Spleen (tissue), 11 donors: ENCODE measurements at regions not wholly inside any gene's neighbourhood (a gene's known extent, or its start where the extent isn't known, plus 50 kb on each side); places are given as distances from the start of the nearest gene placed in this dataset.

ENCODE experiments used
- DNase-seq: peaks from one replicate; pipeline ENCODE4 v3.0.0-alpha.2; 2020
- H3K27ac ChIP-seq, 8 donors: fragments of 200-600 bp; sonication (generic) in 7 of 8; 1 replicate in 4 of 8; 2 replicates in 4 of 8; pipeline versions ENCODE4 v1.5.0 to v1.8.0; 2016 to 2021; ENCODE audit warnings: inconsistent platforms in 4 of 8, mild to moderate bottlenecking in 4 of 8, moderate library complexity in 1 of 8
- H3K27me3 ChIP-seq, 7 donors: fragments of 200-600 bp; sonication (generic) in 6 of 7; replicated peaks in 1 of 7; 1 replicate in 4 of 7; 2 replicates in 3 of 7; pipeline versions ENCODE4 v1.5.0 to v1.8.0; 2016 to 2021; ENCODE audit warnings: inconsistent platforms in 3 of 7, mild to moderate bottlenecking in 1 of 7
- H3K36me3 ChIP-seq, 6 donors: fragments of 200-600 bp; sonication (generic) in 5 of 6; 1 replicate in 4 of 6; 2 replicates in 2 of 6; pipeline versions ENCODE4 v1.5.0 to v1.8.0; 2016 to 2021; ENCODE audit warnings: inconsistent platforms in 2 of 6
- H3K4me1 ChIP-seq, 6 donors: fragments of 200-600 bp; sonication (generic) in 5 of 6; 1 replicate in 3 of 6; 2 replicates in 3 of 6; pipeline versions ENCODE4 v1.5.0 to v1.8.0; 2016 to 2021; ENCODE audit warnings: inconsistent platforms in 3 of 6
- H3K4me3 ChIP-seq, 8 donors: fragments of 200-600 bp; sonication (generic) in 7 of 8; 1 replicate in 4 of 8; 2 replicates in 4 of 8; pipeline versions ENCODE4 v1.5.0 to v1.8.0; 2016 to 2021; ENCODE audit warnings: inconsistent platforms in 4 of 8, mild to moderate bottlenecking in 4 of 8, moderate library complexity in 2 of 8
- H3K9me3 ChIP-seq, 8 donors: fragments of 200-600 bp; sonication (generic) in 7 of 8; 1 replicate in 4 of 8; 2 replicates in 4 of 8; pipeline versions ENCODE4 v1.5.0 to v1.8.0; 2016 to 2021; ENCODE audit warnings: inconsistent platforms in 4 of 8
- POLR2A ChIP-seq, 3 donors: fragments of 450-650 bp; IDR thresholded peaks; one replicate each; pipeline ENCODE4 v1.5.1; 2017; ENCODE audit warnings: antibody characterized with exemption in 3 of 3, mild to moderate bottlenecking in 1 of 3
- POLR2AphosphoS5 ChIP-seq, 3 donors: sonication (generic); formaldehyde crosslinking; IDR thresholded peaks; one replicate each; pipeline ENCODE4 v1.5.1; 2017; ENCODE audit warnings: antibody characterized with exemption in 3 of 3
- WGBS, 5 donors: extraction: QIAGEN DNeasy Blood & Tissue Kit in 3 of 5; methylation state at CpG; one replicate each; pipeline versions ENCODE4 v1.1.5 to v1.1.7; 2013 to 2018; 5-methylcytosine and 5-hydroxymethylcytosine counted together
- intact Hi-C: fragments of 100-400 bp; cut with DNase I; formaldehyde crosslinking; loops from one replicate; pipeline ENCODE4 v1.15.0; 2023; ENCODE audit warnings: low total_unique reads
- TF ChIP-seq, protein P1 (sequence below), 11 experiments: fragments of 200-600 bp in 7 of 11; fragments of 450-650 bp in 4 of 11; sonication (generic) in 4 of 11; IDR thresholded peaks in 8 of 11; conservative IDR thresholded peaks in 3 of 11; 1 replicate in 7 of 11; 2 replicates in 4 of 11; pipeline versions ENCODE4 v1.4.0 to v1.8.0; 2016 to 2021; ENCODE audit warnings: antibody characterized with exemption in 11 of 11, inconsistent platforms in 4 of 11, mild to moderate bottlenecking in 1 of 11
- donor health status: healthy with polysubstance abuse.
- donor health status: DM: no; HTN: no; CAD: no; lungs with moderate emphysema.
- donor health status: DM: no; HTN: no; CAD: no.
- donor health status: Bipolar disorder and iron deficiency.
- donor health status: healthy.
- donor health status: DM: no; HTN: no; CAD: no.
- donor health status: DM: yes; HTN: yes; CAD: no.

DNA sequence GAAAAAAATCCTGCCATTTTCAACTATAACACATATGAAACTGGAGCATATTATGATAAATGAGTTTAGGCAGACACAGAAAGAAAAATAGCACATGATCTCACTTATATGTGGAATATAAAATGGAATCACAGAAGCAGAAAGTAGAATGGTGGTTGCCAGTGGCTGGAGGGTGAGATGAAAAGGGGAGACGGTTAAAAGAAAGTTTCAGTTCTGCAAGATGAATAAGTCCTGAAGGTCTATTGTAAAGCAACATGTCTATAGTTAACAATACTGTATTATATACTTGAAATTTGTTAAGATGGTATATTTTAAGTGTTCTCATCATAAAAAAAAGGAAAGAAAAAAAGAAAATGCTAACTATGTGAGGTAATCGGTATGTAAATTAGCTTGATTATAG lies 503.9 kb downstream of the EPHA7 start:
- WGBS, 5 donors: 79 to 86% (median 84%) methylated on average over 2 of the region's 2 CpGs
- Histone ChIP-seq H3K27me3 (no peaks in the 10 kb centered on the region), H3K4me1 (no peaks in the 10 kb centered on the region), H3K27ac (no peak overlapping the region), H3K9me3 (peaks cover 0 to 5% (median 0%) of the 10 kb centered on the region in 8 donors), H3K36me3 (no peaks in the 10 kb centered on the region), H3K4me3 (no peak overlapping the region)
- no peak for TF ChIP-seq POLR2A (IDR thresholded peaks at IDR 0.05)
- intact Hi-C loops: no loop called here
- DNase-seq: no peak

DNA sequence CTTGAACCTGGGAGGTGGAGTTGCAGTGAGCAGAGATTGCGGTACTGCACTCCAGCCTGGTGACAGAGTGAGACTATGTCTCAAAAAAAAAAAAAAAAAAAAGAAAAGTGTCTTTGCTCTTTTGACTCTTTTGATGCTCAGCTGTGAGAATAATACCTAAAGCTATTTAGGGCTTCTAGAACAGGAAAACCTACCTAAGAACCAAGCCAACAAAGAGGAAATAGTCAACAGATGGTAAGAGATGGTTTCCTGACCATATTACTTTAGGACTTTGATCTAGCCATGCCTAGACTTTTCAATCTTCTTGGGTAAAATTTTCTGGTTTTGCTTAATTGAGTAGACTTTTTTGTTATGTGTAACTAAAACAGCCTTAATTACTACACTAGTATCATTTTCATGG lies 508.1 kb downstream of the EPHA7 start:
- DNase-seq: no peak
- 83 to 96% (median 88%) methylated on average over 1 of the region's 1 CpG for WGBS, 5 donors
- Histone ChIP-seq H3K9me3 (peaks cover 0 to 5% (median 0%) of the 10 kb centered on the region in 8 donors), H3K4me1 (no peaks in the 10 kb centered on the region), H3K27me3 (no peaks in the 10 kb centered on the region), H3K27ac (no peak overlapping the region), H3K4me3 (no peak overlapping the region), H3K36me3 (no peaks in the 10 kb centered on the region)
- intact Hi-C loops: no loop called here
- TF ChIP-seq POLR2A (IDR thresholded peaks at IDR 0.05): no peak
- TF ChIP-seq, protein P1, sequence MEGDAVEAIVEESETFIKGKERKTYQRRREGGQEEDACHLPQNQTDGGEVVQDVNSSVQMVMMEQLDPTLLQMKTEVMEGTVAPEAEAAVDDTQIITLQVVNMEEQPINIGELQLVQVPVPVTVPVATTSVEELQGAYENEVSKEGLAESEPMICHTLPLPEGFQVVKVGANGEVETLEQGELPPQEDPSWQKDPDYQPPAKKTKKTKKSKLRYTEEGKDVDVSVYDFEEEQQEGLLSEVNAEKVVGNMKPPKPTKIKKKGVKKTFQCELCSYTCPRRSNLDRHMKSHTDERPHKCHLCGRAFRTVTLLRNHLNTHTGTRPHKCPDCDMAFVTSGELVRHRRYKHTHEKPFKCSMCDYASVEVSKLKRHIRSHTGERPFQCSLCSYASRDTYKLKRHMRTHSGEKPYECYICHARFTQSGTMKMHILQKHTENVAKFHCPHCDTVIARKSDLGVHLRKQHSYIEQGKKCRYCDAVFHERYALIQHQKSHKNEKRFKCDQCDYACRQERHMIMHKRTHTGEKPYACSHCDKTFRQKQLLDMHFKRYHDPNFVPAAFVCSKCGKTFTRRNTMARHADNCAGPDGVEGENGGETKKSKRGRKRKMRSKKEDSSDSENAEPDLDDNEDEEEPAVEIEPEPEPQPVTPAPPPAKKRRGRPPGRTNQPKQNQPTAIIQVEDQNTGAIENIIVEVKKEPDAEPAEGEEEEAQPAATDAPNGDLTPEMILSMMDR (IDR thresholded peaks at IDR 0.05 in 8 of 11, conservative IDR thresholded peaks at IDR 0.05 in 3 of 11): no peak

DNA sequence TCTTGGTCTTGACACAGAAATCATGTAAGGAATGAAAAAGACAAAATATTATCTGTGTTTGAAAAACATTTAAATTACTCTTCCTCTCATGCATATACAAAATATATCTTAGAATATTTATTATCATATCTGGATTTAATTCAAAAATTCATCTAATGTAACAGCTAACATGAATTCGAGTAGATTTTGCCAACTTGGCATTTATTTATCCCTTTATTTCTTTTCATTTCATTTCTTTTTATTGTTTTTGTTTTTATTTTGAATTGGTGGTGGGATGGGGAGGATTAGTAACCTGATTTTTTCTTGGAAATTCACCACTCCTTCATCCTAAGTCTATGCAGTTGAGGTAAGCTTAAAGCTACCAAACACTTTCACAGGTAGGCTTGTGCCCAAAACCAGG lies 508.7 kb downstream of the EPHA7 start:
- Histone ChIP-seq H3K36me3 (no peaks in the 10 kb centered on the region), H3K4me3 (no peak overlapping the region), H3K9me3 (peaks cover 0 to 5% (median 0%) of the 10 kb centered on the region in 8 donors), H3K27ac (no peak overlapping the region), H3K4me1 (no peaks in the 10 kb centered on the region), H3K27me3 (no peaks in the 10 kb centered on the region)
- WGBS, 5 donors: 62 to 78% (median 76%) methylated on average over 1 of the region's 1 CpG
- TF ChIP-seq POLR2A (IDR thresholded peaks at IDR 0.05): no peak
- TF ChIP-seq POLR2AphosphoS5 (IDR thresholded peaks at IDR 0.05): no peak
- TF ChIP-seq, protein P1 (IDR thresholded peaks at IDR 0.05 in 8 of 11, conservative IDR thresholded peaks at IDR 0.05 in 3 of 11): no peak
- intact Hi-C loops: no loop called here
- no peak for DNase-seq

DNA sequence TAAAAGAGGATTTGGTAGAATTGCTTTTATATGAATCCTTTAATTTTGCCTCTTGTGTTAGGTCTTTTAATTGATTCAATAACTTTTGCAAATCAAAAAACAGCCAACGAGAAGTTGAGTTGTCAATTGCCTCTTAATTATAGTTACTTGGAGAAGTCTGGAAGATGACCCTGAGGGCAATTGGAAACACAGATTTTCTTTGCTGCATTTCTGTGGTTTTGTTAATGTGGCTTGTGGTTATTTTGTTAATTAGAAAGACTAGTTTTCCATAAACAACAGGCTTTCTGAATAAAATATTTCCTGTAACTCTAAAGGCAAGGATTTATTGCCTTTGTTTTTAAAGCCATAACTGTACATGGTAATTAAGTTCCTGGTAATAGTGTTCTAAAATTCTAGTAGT lies 513.0 kb downstream of the EPHA7 start:
- WGBS, 5 donors: 51 to 72% (median 63%) methylated on average over 1 of the region's 1 CpG
- Histone ChIP-seq H3K36me3 (no peaks in the 10 kb centered on the region), H3K27ac (no peak overlapping the region), H3K9me3 (no peaks in the 10 kb centered on the region), H3K27me3 (no peaks in the 10 kb centered on the region), H3K4me3 (no peak overlapping the region), H3K4me1 (no peaks in the 10 kb centered on the region)
- no peak for DNase-seq
- intact Hi-C loops: no loop called here
- no peak for TF ChIP-seq POLR2A (IDR thresholded peaks at IDR 0.05)
- TF ChIP-seq, protein P1 (IDR thresholded peaks at IDR 0.05 in 8 of 11, conservative IDR thresholded peaks at IDR 0.05 in 3 of 11): no peak
- TF ChIP-seq POLR2AphosphoS5 (IDR thresholded peaks at IDR 0.05): no peak

DNA sequence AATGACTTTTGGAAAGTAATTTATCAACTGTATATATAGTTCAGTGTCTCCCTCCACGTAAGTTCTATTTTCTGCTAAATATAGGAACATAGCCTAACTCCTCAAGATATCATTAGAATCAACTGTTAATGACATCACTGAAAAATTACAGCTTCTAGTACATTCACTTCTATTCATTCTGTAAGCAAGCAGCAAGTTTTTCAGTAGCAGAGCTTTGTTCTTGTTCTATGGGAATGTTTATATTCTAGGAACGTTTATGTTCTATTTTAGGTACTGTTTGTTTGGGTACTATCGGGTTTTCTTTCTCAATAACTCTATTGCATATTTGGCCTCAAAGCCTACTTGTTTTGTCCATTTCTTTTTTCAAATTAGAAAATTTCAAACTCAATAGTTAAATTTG lies 525.6 kb downstream of the EPHA7 start:
- H3K4me1 ChIP-seq: no peaks in the 10 kb centered on the region
- WGBS, 5 donors: 35 to 60% (median 42%) methylated on average over 3 of the region's 3 CpGs
- H3K27ac ChIP-seq: no peak overlapping the region
- no peak for DNase-seq
- H3K36me3 ChIP-seq: no peaks in the 10 kb centered on the region
- peaks cover 0 to 26% (median 23%) of the 10 kb centered on the region in 8 donors for H3K9me3 ChIP-seq
- intact Hi-C loops: no loop called here
- no peaks in the 10 kb centered on the region for H3K27me3 ChIP-seq
- H3K4me3 ChIP-seq: no peak overlapping the region
- TF ChIP-seq POLR2A (IDR thresholded peaks at IDR 0.05) (no peak), POLR2AphosphoS5 (IDR thresholded peaks at IDR 0.05) (no peak)
